KMS-11 (cell line): ENCODE measurements at regions not wholly inside any gene's neighbourhood (a gene's known extent, or its start where the extent isn't known, plus 50 kb on each side); places are given as distances from the start of the nearest gene placed in this dataset.
"Not testable (repeated sequence)": the region's sequence is repeated elsewhere in the genome, so short reads cannot be mapped to it uniquely, and the experiment has no call there.

Source experiments
- H2AFZ ChIP-seq: fragments of 200-600 bp; sonication (generic); 2 replicates; pipeline ENCODE4 v1.6.1; 2016; ENCODE audit warnings: antibody characterized with exemption, mixed run types, low read depth
- H3K27ac ChIP-seq: fragments of 200-600 bp; sonication (generic); 2 replicates; pipeline ENCODE4 v1.6.1; 2016; ENCODE audit warnings: mild to moderate bottlenecking, mixed run types
- H3K27me3 ChIP-seq: fragments of 200-600 bp; sonication (generic); 2 replicates; pipeline ENCODE4 v1.6.1; 2017; ENCODE audit warnings: mild to moderate bottlenecking, low read depth, mixed run types, moderate library complexity; ENCODE audit not compliant: insufficient read depth
- H3K36me3 ChIP-seq: fragments of 200-600 bp; sonication (generic); 2 replicates; pipeline ENCODE4 v1.6.1; 2017; ENCODE audit warnings: mild to moderate bottlenecking, mixed run types; ENCODE audit not compliant: insufficient read depth
- H3K4me1 ChIP-seq: fragments of 200-600 bp; sonication (generic); 2 replicates; pipeline ENCODE4 v1.6.1; 2016; ENCODE audit warnings: mild to moderate bottlenecking, low read depth, mixed run types; ENCODE audit not compliant: poor library complexity, severe bottlenecking
- H3K4me2 ChIP-seq: fragments of 200-600 bp; sonication (generic); 2 replicates; pipeline ENCODE4 v1.7.0; 2016; ENCODE audit warnings: mild to moderate bottlenecking, mixed run types
- H3K4me3 ChIP-seq: fragments of 200-600 bp; sonication (generic); IDR thresholded peaks from 2 replicates; pipeline ENCODE4 v1.6.1; 2017; ENCODE audit warnings: low read depth, low read length, mixed read lengths; ENCODE audit not compliant: insufficient read depth
- H3K79me2 ChIP-seq: fragments of 200-600 bp; sonication (generic); 2 replicates; pipeline ENCODE4 v1.6.1; 2016; ENCODE audit warnings: low read depth, mixed run types; ENCODE audit not compliant: insufficient read depth
- H3K9ac ChIP-seq: fragments of 200-600 bp; sonication (generic); 2 replicates; pipeline ENCODE4 v1.6.1; 2016; ENCODE audit warnings: mild to moderate bottlenecking, mixed run types
- H4K20me1 ChIP-seq: fragments of 200-600 bp; sonication (generic); 2 replicates; pipeline ENCODE4 v1.6.1; 2016; ENCODE audit warnings: mild to moderate bottlenecking, mixed run types; ENCODE audit not compliant: insufficient read depth
- CTCF ChIP-seq: fragments of 200-600 bp; sonication (generic); conservative IDR thresholded peaks from 2 replicates; pipeline ENCODE4 v1.6.1; 2017; ENCODE audit warnings: low read depth, mild to moderate bottlenecking, antibody characterized with exemption, low read length, moderate library complexity, mixed read lengths

- Histone ChIP-seq H3K27me3 (no peaks in the 10 kb centered on the region), H3K79me2 (no peaks in the 10 kb centered on the region)
Observed at GRCh38 chr4:19024047-19024446, 1002.5 kb upstream of the LCORL start.

GRCh38 chr4:19021617-19022016 is 1000.1 kb upstream of the LCORL start:
- no peaks in the 10 kb centered on the region for H3K27me3 ChIP-seq
- no peaks in the 10 kb centered on the region for H3K79me2 ChIP-seq
- no peaks in the 10 kb centered on the region for H3K36me3 ChIP-seq
- peaks cover 16% of the 10 kb centered on the region for H3K4me1 ChIP-seq
- H2AFZ ChIP-seq, result no peak overlapping the region
- H3K9ac ChIP-seq, result no peak overlapping the region
- no peak overlapping the region for H3K4me3 ChIP-seq
- H4K20me1 ChIP-seq, result no peaks in the 10 kb centered on the region
- TF ChIP-seq CTCF, result no peak
- H3K27ac ChIP-seq, result no peak overlapping the region
- H3K4me2 ChIP-seq, result no peak overlapping the region

More at GRCh38 chr4:19024047-19024446, 1002.5 kb upstream of the LCORL start:
- no peak overlapping the region for H3K4me2 ChIP-seq
- H3K27ac ChIP-seq, result no peak overlapping the region
- H4K20me1 ChIP-seq, result no peaks in the 10 kb centered on the region
- H3K9ac ChIP-seq, result no peak overlapping the region
- H3K36me3 ChIP-seq, result no peaks in the 10 kb centered on the region
- TF ChIP-seq CTCF, result no peak
- H2AFZ ChIP-seq, result no peak overlapping the region
- H3K4me1 ChIP-seq, result peaks cover 16% of the 10 kb centered on the region
- H3K4me3 ChIP-seq, result no peak overlapping the region

- not testable (repeated sequence) for H3K4me3 ChIP-seq, H2AFZ ChIP-seq, H4K20me1 ChIP-seq, H3K4me1 ChIP-seq, H3K27me3 ChIP-seq, H3K27ac ChIP-seq, H3K36me3 ChIP-seq, H3K9ac ChIP-seq, H3K4me2 ChIP-seq, H3K79me2 ChIP-seq
Observed at GRCh38 chr4:19016550-19016949, 995.0 kb upstream of the LCORL start.

GRCh38 chr4:19014594-19014993 is 993.0 kb upstream of the LCORL start:
- Histone ChIP-seq H3K4me3 (no peak overlapping the region), H3K4me2 (no peak overlapping the region), H3K27ac (no peak overlapping the region), H3K36me3 (no peaks in the 10 kb centered on the region), H3K4me1 (no peaks in the 10 kb centered on the region), H2AFZ (no peak overlapping the region), H4K20me1 (no peaks in the 10 kb centered on the region), H3K27me3 (no peaks in the 10 kb centered on the region), H3K79me2 (no peaks in the 10 kb centered on the region), H3K9ac (no peak overlapping the region)
- no peak for TF ChIP-seq CTCF

GRCh38 chr4:19010761-19011160 is 989.2 kb upstream of the LCORL start:
- Histone ChIP-seq H2AFZ (no peak overlapping the region), H3K27ac (no peak overlapping the region)

More at GRCh38 chr4:19010761-19011160, 989.2 kb upstream of the LCORL start:
- H3K4me3 ChIP-seq, result no peak overlapping the region
- TF ChIP-seq CTCF, result no peak
- H3K4me1 ChIP-seq, result no peaks in the 10 kb centered on the region
- H3K4me2 ChIP-seq, result no peak overlapping the region
- no peaks in the 10 kb centered on the region for H4K20me1 ChIP-seq
- H3K9ac ChIP-seq, result no peak overlapping the region
- H3K36me3 ChIP-seq, result no peaks in the 10 kb centered on the region
- no peaks in the 10 kb centered on the region for H3K79me2 ChIP-seq
- H3K27me3 ChIP-seq, result no peaks in the 10 kb centered on the region
